Duodenal mucosa (tissue), 2 donors: ENCODE measurements at regions not wholly inside any gene's neighbourhood (a gene's known extent, or its start where the extent isn't known, plus 50 kb on each side); places are given as distances from the start of the nearest gene placed in this dataset.

Experiments used
- H3K27ac ChIP-seq: one replicate; pipeline ENCODE4 v1.7.0; 2013; ENCODE audit warnings: low read depth, low read length
- H3K27me3 ChIP-seq, 2 donors: one replicate each; pipeline ENCODE4 v1.7.0; 2013; ENCODE audit warnings: low read length in 2 of 2, control low read depth in 1 of 2; ENCODE audit not compliant: insufficient read depth in 2 of 2, control insufficient read depth in 1 of 2
- H3K36me3 ChIP-seq, 2 donors: one replicate each; pipeline ENCODE4 v1.7.0; 2013; ENCODE audit warnings: low read length in 2 of 2, control low read depth in 1 of 2; ENCODE audit not compliant: insufficient read depth in 2 of 2, control insufficient read depth in 1 of 2
- H3K4me1 ChIP-seq, 2 donors: one replicate each; pipeline ENCODE4 v1.7.0; 2013; ENCODE audit warnings: low read length in 2 of 2, control low read depth in 1 of 2; ENCODE audit not compliant: insufficient read depth in 2 of 2, control insufficient read depth in 1 of 2
- H3K4me3 ChIP-seq, 2 donors: one replicate each; pipeline ENCODE4 v1.7.0; 2013; ENCODE audit warnings: low read length in 2 of 2, low read depth in 1 of 2
- H3K9ac ChIP-seq, 2 donors: one replicate each; pipeline ENCODE4 v1.7.0; 2013; ENCODE audit warnings: low read length in 2 of 2, low read depth in 1 of 2
- H3K9me3 ChIP-seq, 2 donors: one replicate each; pipeline ENCODE4 v1.7.0; 2013; ENCODE audit warnings: low read length in 2 of 2, control low read depth in 1 of 2; ENCODE audit not compliant: control insufficient read depth in 1 of 2

DNA sequence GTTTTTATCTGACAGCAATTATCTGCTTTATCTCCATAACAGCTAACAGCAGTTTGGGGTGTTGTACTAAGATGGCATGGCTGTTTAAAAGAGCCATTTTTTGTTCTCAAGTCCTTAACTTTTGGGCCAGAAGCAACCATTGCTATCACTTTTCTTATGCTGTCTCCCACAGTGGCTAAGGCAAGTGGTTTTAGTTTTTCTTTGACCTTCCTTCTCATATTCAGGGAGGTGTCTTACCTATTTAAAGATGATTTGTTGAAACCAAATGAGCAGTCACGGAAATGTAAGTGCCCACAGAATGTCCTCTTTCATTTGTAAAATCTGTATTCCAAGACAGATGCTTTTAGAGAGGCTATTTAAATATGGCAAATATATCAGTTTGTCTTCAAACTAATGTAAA lies 96.8 kb upstream of the USP15 start:
- Histone ChIP-seq H3K27ac (no peak overlapping the region), H3K4me3 (no peak overlapping the region), H3K36me3 (no peaks in the 10 kb centered on the region), H3K27me3 (no peaks in the 10 kb centered on the region), H3K9me3 (no peaks in the 10 kb centered on the region), H3K4me1 (no peaks in the 10 kb centered on the region), H3K9ac (no peak overlapping the region)

DNA sequence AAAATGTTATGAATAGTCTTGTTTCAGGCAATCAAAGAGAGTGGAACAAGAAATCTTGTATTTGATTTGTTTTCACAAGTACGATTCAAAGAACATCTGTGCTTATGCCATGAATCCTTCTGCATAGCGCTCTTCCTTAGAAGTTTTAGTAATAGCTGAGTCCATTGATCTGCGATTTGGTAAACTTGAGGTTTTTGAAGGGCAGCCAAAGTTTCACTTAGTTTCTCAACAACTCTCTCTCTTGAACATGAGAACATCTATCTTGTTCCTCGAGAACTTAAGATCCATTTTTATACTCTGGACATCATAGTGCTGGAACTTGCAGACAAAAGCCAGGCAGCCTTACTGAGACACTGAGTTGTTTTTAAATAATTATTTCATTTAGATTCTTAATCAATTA lies 96.2 kb upstream of the USP15 start:
- Histone ChIP-seq H3K9me3 (no peaks in the 10 kb centered on the region), H3K4me1 (no peaks in the 10 kb centered on the region), H3K4me3 (no peak overlapping the region), H3K27me3 (no peaks in the 10 kb centered on the region), H3K27ac (no peak overlapping the region), H3K36me3 (no peaks in the 10 kb centered on the region), H3K9ac (no peak overlapping the region)

DNA sequence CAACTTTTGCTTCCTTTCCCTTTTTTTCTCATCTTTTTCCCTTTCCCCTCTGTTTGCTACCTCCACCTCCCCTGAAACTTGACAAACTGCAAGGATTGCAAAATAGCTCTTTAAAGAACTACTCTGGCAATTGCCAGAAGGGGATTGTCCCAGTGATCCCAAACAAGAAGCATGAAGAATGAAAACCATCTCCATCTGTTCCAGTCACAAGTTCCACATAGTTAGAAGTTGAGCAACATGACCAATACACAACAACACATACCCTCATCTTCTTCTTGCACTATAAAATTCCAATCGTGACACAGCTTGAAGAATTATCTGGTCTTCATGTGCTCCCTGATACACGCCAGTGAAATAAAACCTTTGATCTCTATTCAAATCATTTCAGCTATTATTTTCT lies 93.7 kb upstream of the USP15 start:
- Histone ChIP-seq H3K4me3 (no peak overlapping the region), H3K27me3 (no peaks in the 10 kb centered on the region), H3K9ac (no peak overlapping the region), H3K36me3 (no peaks in the 10 kb centered on the region), H3K4me1 (no peaks in the 10 kb centered on the region), H3K9me3 (no peaks in the 10 kb centered on the region), H3K27ac (no peak overlapping the region)

DNA sequence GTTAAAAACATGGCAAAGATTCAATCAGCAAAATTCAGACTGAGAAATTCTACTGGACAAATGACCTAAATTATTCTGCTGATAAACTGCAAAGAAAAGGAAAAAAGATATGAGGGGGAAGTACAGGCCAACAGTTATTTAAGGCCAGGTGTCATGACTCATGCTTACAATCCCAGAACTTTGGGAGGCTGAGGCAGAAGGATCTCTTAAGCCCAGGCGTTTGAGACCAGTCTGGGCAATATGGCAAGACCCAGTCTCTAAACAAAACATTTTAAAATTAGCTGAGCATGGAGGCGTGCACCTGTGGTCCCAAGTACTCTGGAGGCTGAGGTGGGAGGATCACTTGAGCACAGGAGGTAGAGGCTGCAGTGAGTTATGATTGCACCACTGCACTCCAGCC lies 91.8 kb upstream of the USP15 start:
- Histone ChIP-seq H3K9me3 (no peaks in the 10 kb centered on the region), H3K9ac (no peak overlapping the region), H3K4me1 (no peaks in the 10 kb centered on the region), H3K27ac (no peak overlapping the region), H3K4me3 (no peak overlapping the region), H3K36me3 (no peaks in the 10 kb centered on the region), H3K27me3 (no peaks in the 10 kb centered on the region)

DNA sequence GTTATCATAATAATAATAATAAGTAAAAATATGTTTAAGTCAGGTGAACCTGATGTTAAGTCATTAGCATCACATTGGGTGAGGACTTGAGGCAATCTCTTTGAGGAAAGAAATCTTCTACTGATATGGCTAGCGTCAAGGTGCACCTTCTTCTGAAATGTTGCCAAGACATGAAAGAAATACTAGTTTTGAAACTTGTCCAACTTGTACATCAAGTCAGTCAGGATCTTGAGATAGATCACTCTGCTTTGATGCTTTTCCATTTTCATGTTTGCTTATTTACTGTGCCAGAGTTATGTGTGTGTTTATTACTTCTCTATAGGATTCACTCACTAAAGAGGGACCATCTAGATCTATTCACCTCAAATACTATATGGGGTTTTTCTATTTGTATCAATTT lies 90.0 kb upstream of the USP15 start:
- no peak overlapping the region for H3K27ac ChIP-seq
- no peak overlapping the region for H3K4me3 ChIP-seq
- H3K27me3 ChIP-seq = no peaks in the 10 kb centered on the region
- no peaks in the 10 kb centered on the region for H3K9me3 ChIP-seq
- H3K9ac ChIP-seq = no peak overlapping the region
- no peaks in the 10 kb centered on the region for H3K36me3 ChIP-seq
- H3K4me1 ChIP-seq = no peaks in the 10 kb centered on the region

DNA sequence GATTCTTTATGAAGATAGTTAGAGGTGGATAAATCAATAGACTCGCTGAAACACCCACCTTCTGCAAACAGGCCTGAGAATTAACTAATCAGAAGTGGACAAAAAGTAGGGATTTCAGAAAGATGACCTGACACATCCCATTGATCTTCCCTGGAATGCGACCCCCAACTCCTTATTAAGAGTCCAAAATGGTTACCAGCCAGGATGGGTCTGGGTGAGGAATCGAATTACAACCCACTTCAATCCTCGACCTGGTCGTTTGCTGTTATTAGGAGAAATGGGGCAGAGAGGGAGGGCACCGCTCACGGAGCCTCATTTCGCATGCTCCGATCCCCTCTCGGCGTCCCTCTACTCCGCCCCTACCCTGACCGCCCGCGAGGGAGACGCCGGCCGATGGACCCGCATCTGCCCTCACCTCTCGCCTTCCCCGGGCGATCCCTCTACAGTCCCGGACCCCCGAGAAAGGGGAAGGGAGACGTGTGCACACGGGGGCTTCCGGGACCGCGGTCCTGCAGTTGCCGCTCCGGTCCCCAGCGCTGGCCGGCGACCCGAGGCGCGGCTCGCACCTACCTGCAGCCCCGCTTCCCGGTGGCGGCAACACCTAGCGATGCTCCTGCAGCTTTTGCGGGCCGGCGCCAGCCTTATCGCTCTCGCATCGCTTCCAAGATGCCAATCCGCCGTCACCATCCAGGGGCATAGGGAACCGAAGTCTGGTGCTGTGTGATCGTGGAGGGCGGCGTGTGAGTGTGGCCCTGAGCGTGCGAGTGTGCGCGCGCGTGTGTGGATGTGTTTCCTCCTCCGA lies 69.3 kb upstream of the USP15 start:
- H3K36me3 ChIP-seq = no peaks in the 10 kb centered on the region
- peak overlapping the region; percentile 57 to 60 for H3K4me3 ChIP-seq
- no peak overlapping the region for H3K9ac ChIP-seq
- H3K27me3 ChIP-seq = peaks cover 24 to 30% of the 10 kb centered on the region in 2 donors
- H3K4me1 ChIP-seq = peaks cover 0 to 7% of the 10 kb centered on the region in 2 donors
- H3K9me3 ChIP-seq = no peaks in the 10 kb centered on the region
- no peak overlapping the region for H3K27ac ChIP-seq

DNA sequence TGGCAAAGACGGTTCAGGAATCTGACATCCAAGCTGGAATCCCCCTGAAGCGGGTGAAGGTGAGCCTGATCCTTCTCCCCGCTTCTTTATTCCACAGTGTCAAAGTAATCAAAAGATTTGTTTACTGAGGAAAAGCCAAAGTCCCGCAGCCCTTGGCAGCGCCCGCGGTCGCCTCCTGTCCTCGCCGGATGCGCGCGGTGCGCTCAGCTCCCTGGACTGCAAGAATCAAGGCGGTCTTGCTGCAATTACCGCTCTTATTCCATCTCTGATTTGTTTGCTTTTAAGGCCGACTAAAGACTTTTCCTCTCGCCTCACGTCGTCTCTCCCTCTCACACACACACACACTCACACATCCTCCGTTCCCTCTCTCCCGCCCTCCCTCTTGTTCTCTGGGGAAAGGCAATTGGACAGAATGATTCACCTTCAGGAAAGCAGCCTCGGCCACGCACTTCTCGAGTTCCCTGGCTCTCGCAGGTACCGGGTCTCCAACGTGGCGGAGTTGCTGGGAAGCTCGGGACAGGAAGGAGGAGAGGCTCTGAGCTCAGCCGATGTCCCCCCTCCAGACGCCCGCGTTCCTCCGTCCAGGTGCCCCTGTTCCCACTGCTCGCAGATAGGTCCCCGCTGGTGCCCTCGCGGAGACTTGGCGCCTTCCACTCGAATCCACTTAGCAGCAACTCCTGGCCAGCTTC lies 68.6 kb upstream of the USP15 start:
- Histone ChIP-seq H3K9ac (no peak overlapping the region), H3K27me3 (peaks cover 24 to 30% of the 10 kb centered on the region in 2 donors), H3K27ac (no peak overlapping the region), H3K9me3 (no peaks in the 10 kb centered on the region), H3K4me3 (peak overlapping the region; percentile 57 to 60), H3K4me1 (peaks cover 0 to 7% of the 10 kb centered on the region in 2 donors), H3K36me3 (no peaks in the 10 kb centered on the region)

DNA sequence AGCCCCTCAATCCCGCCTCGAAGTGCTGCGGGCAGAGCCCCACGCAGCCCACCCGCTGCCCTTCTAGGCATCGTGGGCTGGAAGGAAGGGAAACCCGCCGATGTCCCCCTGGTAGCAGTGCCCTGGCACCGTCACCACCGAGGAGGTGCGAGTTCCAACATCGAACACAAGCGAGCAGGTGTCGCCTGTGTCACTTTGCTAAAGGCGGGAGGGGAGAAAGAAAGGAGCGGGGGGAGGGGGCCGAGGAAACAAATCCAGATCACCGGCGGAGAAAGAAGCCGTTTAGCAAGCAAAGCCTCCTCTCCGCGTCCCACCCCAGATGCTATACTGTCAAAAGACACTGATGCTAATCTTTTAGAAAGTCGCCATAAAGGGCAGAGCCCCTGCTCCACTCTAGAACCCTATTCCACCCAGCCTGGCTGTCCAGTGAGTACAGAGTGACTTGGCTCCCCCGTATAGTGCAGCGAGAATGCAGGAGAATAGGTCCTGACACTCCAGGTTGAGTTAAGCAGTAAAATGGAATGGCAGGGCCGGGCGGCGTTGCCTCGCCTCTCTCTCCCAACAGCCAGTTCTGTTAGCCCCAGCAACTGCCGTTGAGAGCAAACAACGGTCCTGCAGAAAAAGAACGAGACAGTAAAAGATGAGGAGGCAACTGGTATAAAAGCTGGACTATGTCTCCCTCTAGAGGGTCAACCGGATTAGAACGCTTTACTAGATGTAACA lies 67.9 kb upstream of the USP15 start:
- H3K4me1 ChIP-seq = peaks cover 0 to 7% of the 10 kb centered on the region in 2 donors
- H3K9me3 ChIP-seq = no peaks in the 10 kb centered on the region
- H3K36me3 ChIP-seq = no peaks in the 10 kb centered on the region
- no peak overlapping the region for H3K27ac ChIP-seq
- no peak overlapping the region for H3K9ac ChIP-seq
- H3K4me3 ChIP-seq = peak overlapping the region; percentile 57 to 60
- H3K27me3 ChIP-seq = peaks cover 24 to 30% of the 10 kb centered on the region in 2 donors

DNA sequence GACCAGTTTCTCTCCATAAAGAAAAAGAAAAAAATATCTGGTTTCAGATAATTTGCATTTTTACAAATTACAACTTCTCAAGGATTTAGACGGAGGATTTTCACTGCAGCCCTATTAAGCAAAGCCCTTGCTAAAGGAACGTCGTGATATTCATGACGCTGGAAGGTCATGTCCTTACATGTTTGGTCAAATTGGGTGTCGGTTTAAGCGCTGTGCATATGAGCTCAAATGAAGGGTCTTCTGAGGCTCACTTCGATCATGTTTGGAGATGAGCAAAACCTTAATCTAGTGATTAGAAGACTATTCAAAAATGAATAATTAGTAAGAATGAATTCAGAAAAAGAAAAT lies 67.3 kb upstream of the USP15 start:
- Histone ChIP-seq H3K9ac (no peak overlapping the region), H3K4me1 (peaks cover 0 to 7% of the 10 kb centered on the region in 2 donors), H3K4me3 (peak overlapping the region in 1 of 2 donors; percentile 57), H3K36me3 (no peaks in the 10 kb centered on the region), H3K9me3 (no peaks in the 10 kb centered on the region), H3K27me3 (peaks cover 24 to 30% of the 10 kb centered on the region in 2 donors), H3K27ac (no peak overlapping the region)

DNA sequence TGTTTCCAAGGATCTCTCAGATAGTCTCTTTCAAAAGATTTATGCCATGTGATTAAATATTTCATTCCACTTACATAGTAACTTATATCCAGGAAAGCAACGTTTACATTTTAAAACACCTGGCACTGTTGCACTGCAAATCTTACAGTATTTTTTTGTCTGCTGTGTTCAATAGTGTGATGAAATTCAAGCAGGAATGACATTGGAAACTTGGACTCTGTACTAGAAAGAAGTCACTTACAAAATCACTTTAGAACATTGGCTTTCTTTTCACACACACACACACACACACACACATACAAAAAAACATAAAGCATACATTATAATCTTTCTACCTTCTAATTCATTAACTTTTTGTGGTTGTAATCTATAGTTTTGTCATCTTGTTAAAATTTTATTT lies 66.2 kb upstream of the USP15 start:
- H3K4me3 ChIP-seq = no peak overlapping the region
- peaks cover 0 to 7% of the 10 kb centered on the region in 2 donors for H3K4me1 ChIP-seq
- no peak overlapping the region for H3K9ac ChIP-seq
- H3K36me3 ChIP-seq = no peaks in the 10 kb centered on the region
- no peak overlapping the region for H3K27ac ChIP-seq
- no peaks in the 10 kb centered on the region for H3K9me3 ChIP-seq
- H3K27me3 ChIP-seq = peaks cover 24 to 30% of the 10 kb centered on the region in 2 donors
